ENCODE measurements at regions not wholly inside any gene's neighbourhood (a gene's known extent, or its start where the extent isn't known, plus 50 kb on each side); places are given as distances from the start of the nearest gene placed in this dataset.
"Not testable (repeated sequence)": the region's sequence is repeated elsewhere in the genome, so short reads cannot be mapped to it uniquely, and the experiment has no call there.

- DNase-seq (ENCODE audit: low spot score) = not testable (repeated sequence)
These were observed 814.8 kb upstream of the CITED2 start for GRCh38 chr6:140189263-140189662.

- DNase-seq (ENCODE audit: low spot score) = no peak
These were observed 811.5 kb upstream of the CITED2 start for GRCh38 chr6:140185991-140186390.

GRCh38 chr6:140183881-140184280, 809.4 kb upstream of the CITED2 start:
- no peak for DNase-seq (ENCODE audit: low spot score)

- no peak for DNase-seq (ENCODE audit: low spot score)
These were observed 808.4 kb upstream of the CITED2 start for GRCh38 chr6:140182821-140183220.

GRCh38 chr6:140181876-140182275, 807.4 kb upstream of the CITED2 start:
- DNase-seq (ENCODE audit: low spot score) = no peak

GRCh38 chr6:140180306-140180705, 805.9 kb upstream of the CITED2 start:
- no peak for DNase-seq (ENCODE audit: low spot score)

- peak; percentile 16 for DNase-seq (ENCODE audit: low spot score)
These were observed 804.5 kb upstream of the CITED2 start for GRCh38 chr6:140178935-140179334.

GRCh38 chr6:140178520-140178919, 804.1 kb upstream of the CITED2 start:
- no peak for DNase-seq (ENCODE audit: low spot score)

GRCh38 chr6:140176306-140176705, 801.9 kb upstream of the CITED2 start:
- DNase-seq (ENCODE audit: low spot score) = no peak

GRCh38 chr6:140175486-140175885, 801.0 kb upstream of the CITED2 start:
- no peak for DNase-seq (ENCODE audit: low spot score)

GRCh38 chr6:140174524-140174923, 800.1 kb upstream of the CITED2 start:
- peak; percentile 30 for DNase-seq (ENCODE audit: low spot score)

GRCh38 chr6:140168365-140168764, 793.9 kb upstream of the CITED2 start:
- DNase-seq (ENCODE audit: low spot score) = no peak

GRCh38 chr6:140160909-140161308, 786.5 kb upstream of the CITED2 start:
- DNase-seq (ENCODE audit: low spot score) = no peak

GRCh38 chr6:140160494-140160893, 786.0 kb upstream of the CITED2 start:
- DNase-seq (ENCODE audit: low spot score) = no peak

GRCh38 chr6:140156131-140156530, 781.7 kb upstream of the CITED2 start:
- no peak for DNase-seq (ENCODE audit: low spot score)

GRCh38 chr6:140155451-140156126, 781.1 kb upstream of the CITED2 start:
- DNase-seq (ENCODE audit: low spot score) = no peak

GRCh38 chr6:140153703-140154102, 779.3 kb upstream of the CITED2 start:
- no peak for DNase-seq (ENCODE audit: low spot score)

- not testable (repeated sequence) for DNase-seq (ENCODE audit: low spot score)
These were observed 773.7 kb upstream of the CITED2 start for GRCh38 chr6:140147825-140148814.

- no peak for DNase-seq (ENCODE audit: low spot score)
These were observed 766.4 kb upstream of the CITED2 start for GRCh38 chr6:140140891-140141290.

GRCh38 chr6:140138311-140139010, 764.0 kb upstream of the CITED2 start:
- DNase-seq (ENCODE audit: low spot score) = no peak

GRCh38 chr6:140134224-140134623, 759.8 kb upstream of the CITED2 start:
- no peak for DNase-seq (ENCODE audit: low spot score)

GRCh38 chr6:140130074-140130473, 755.6 kb upstream of the CITED2 start:
- DNase-seq (ENCODE audit: low spot score) = no peak

- DNase-seq (ENCODE audit: low spot score) = no peak
These were observed 750.0 kb upstream of the CITED2 start for GRCh38 chr6:140124498-140124897.
